H1 (cell line): ENCODE measurements at regions not wholly inside any gene's neighbourhood (a gene's known extent, or its start where the extent isn't known, plus 50 kb on each side); places are given as distances from the start of the nearest gene placed in this dataset.

Source experiments
- CTCF ChIA-PET: fragments of 300-600 bp; sonication (Branson Sonifier 250); formaldehyde crosslinking; loops from one replicate; lab custom pipeline; 2021; ENCODE audit not compliant: partially characterized antibody; lab: Charles Lee
- POLR2A ChIA-PET: fragments of 300-600 bp; sonication (Branson Sonifier 250); formaldehyde crosslinking; loops from one replicate; lab custom pipeline; 2021; ENCODE audit warnings: inconsistent platforms; ENCODE audit not compliant: partially characterized antibody; lab: Charles Lee
- DNase-seq, 2 experiments: peaks; one replicate each; pipeline versions ENCODE4 v3.0.0 to v3.0.0-alpha.2; 2010 to 2022; ENCODE audit warnings: low spot score in 2 of 2, low read depth in 1 of 2, mixed read lengths in 1 of 2
- FAIRE-seq: peaks from 2 replicates; lab custom pipeline; 2011; peaks lifted over from hg19 to GRCh38; lab: Jason Lieb, UNC
- H2AFZ ChIP-seq: 2 replicates; pipeline ENCODE4 v1.8.1; 2012; ENCODE audit warnings: low read length, inconsistent platforms
- H2AK5ac ChIP-seq: 2 replicates; pipeline ENCODE4 v1.6.1; 2013; ENCODE audit warnings: low read depth, low read length
- H2BK120ac ChIP-seq: replicated peaks from 2 replicates; pipeline ENCODE3; 2013; ENCODE audit warnings: low read depth, low read length, inconsistent platforms
- H2BK12ac ChIP-seq: 2 replicates; pipeline ENCODE4 v1.6.1; 2013; ENCODE audit warnings: low read depth, low read length
- H2BK15ac ChIP-seq: 2 replicates; pipeline ENCODE4 v1.6.1; 2013; ENCODE audit warnings: low read length
- H2BK20ac ChIP-seq: 2 replicates; pipeline ENCODE4 v1.6.1; 2013; ENCODE audit warnings: low read length
- H2BK5ac ChIP-seq: 2 replicates; pipeline ENCODE4 v1.6.1; 2013; ENCODE audit warnings: low read depth, low read length
- H3K14ac ChIP-seq: 2 replicates; pipeline ENCODE4 v1.6.1; 2013; ENCODE audit warnings: inconsistent platforms; ENCODE audit not compliant: insufficient read length
- H3K18ac ChIP-seq: 2 replicates; pipeline ENCODE4 v1.6.1; 2013; ENCODE audit warnings: low read length; ENCODE audit errors: extremely low read depth
- H3K23ac ChIP-seq: 2 replicates; pipeline ENCODE4 v1.6.1; 2013; ENCODE audit warnings: inconsistent platforms; ENCODE audit not compliant: insufficient read length
- H3K23me2 ChIP-seq: 2 replicates; pipeline ENCODE4 v1.6.1; 2013; ENCODE audit warnings: low read depth, low read length
- H3K27ac ChIP-seq: 2 replicates; pipeline ENCODE4 v1.6.1; 2011; ENCODE audit warnings: low read depth, low read length, inconsistent platforms
- H3K27me3 ChIP-seq, 4 experiments: replicated peaks in 1 of 4; 1 replicate in 1 of 4; 2 replicates in 3 of 4; pipeline versions ENCODE4 v1.6.1 to v1.8.1; 2011 to 2013; ENCODE audit warnings: low read length in 3 of 4, mild to moderate bottlenecking in 3 of 4, inconsistent platforms in 2 of 4, mixed read lengths in 2 of 4, moderate library complexity in 1 of 4; ENCODE audit not compliant: control insufficient read depth in 3 of 4, insufficient read depth in 3 of 4; ENCODE audit errors: extremely low read depth in 1 of 4
- H3K36me3 ChIP-seq, 4 experiments: 2 replicates each; pipeline versions ENCODE4 v1.6.1 to v1.8.1; 2011 to 2013; ENCODE audit warnings: mild to moderate bottlenecking in 4 of 4, low read length in 3 of 4, moderate library complexity in 2 of 4, control low read depth in 1 of 4, inconsistent platforms in 1 of 4; ENCODE audit not compliant: insufficient read depth in 4 of 4, control insufficient read depth in 2 of 4
- H3K4ac ChIP-seq: replicated peaks from 2 replicates; pipeline ENCODE3; 2013; ENCODE audit warnings: low read length, low read depth, mixed read lengths, inconsistent platforms; ENCODE audit not compliant: insufficient read length
- H3K4me1 ChIP-seq, 4 experiments: replicated peaks in 1 of 4; 1 replicate in 1 of 4; 2 replicates in 3 of 4; pipeline versions ENCODE4 v1.6.1 to v1.8.1; 2011 to 2013; ENCODE audit warnings: low read length in 3 of 4, inconsistent platforms in 2 of 4, mixed read lengths in 1 of 4; ENCODE audit not compliant: insufficient read depth in 4 of 4, control insufficient read depth in 3 of 4
- H3K4me2 ChIP-seq, 2 experiments: 2 replicates each; pipeline versions ENCODE4 v1.6.1 to v1.8.1; 2011 to 2013; ENCODE audit warnings: low read depth in 2 of 2, low read length in 2 of 2, control low read depth in 1 of 2, inconsistent platforms in 1 of 2, mild to moderate bottlenecking in 1 of 2; ENCODE audit not compliant: insufficient read depth in 1 of 2
- H3K4me3 ChIP-seq, 4 experiments: fragments of 200-600, 300-600 bp in 1 of 4; sonication (generic), shearing (Covaris generic), sonication (Bioruptor Twin) in 1 of 4; 2 replicates each; pipeline versions ENCODE4 v1.5.1 to v1.8.1; 2011 to 2016; ENCODE audit warnings: low read length in 4 of 4, low read depth in 3 of 4, control low read depth in 2 of 4, inconsistent platforms in 2 of 4, mild to moderate bottlenecking in 2 of 4, mixed read lengths in 1 of 4, moderate library complexity in 1 of 4; ENCODE audit not compliant: insufficient read depth in 2 of 4; ENCODE audit errors: extremely low read depth in 1 of 4
- H3K56ac ChIP-seq: replicated peaks from 2 replicates; pipeline ENCODE3; 2013; ENCODE audit warnings: low read depth, mild to moderate bottlenecking, mixed read lengths, low read length, inconsistent platforms; ENCODE audit not compliant: insufficient read length
- H3K79me1 ChIP-seq: 2 replicates; pipeline ENCODE4 v1.6.1; 2013; ENCODE audit warnings: low read depth, low read length, control low read depth
- H3K79me2 ChIP-seq, 2 experiments: 2 replicates each; pipeline versions ENCODE4 v1.6.1 to v1.8.1; 2012 to 2013; ENCODE audit warnings: low read length in 2 of 2, mild to moderate bottlenecking in 2 of 2, inconsistent platforms in 1 of 2; ENCODE audit not compliant: insufficient read depth in 2 of 2, control insufficient read depth in 1 of 2
- H3K9ac ChIP-seq, 4 experiments: replicated peaks in 1 of 4; 1 replicate in 1 of 4; 2 replicates in 3 of 4; pipeline versions ENCODE4 v1.6.1 to v1.8.1; 2011 to 2013; ENCODE audit warnings: low read depth in 3 of 4, low read length in 3 of 4, control low read depth in 2 of 4, mild to moderate bottlenecking in 2 of 4, moderate library complexity in 2 of 4, inconsistent platforms in 1 of 4; ENCODE audit errors: extremely low read depth in 1 of 4
- H3K9me3 ChIP-seq, 2 experiments: 2 replicates each; pipeline versions ENCODE4 v1.6.1 to v1.8.1; 2012 to 2013; ENCODE audit warnings: mild to moderate bottlenecking in 2 of 2, moderate library complexity in 2 of 2, control low read depth in 1 of 2, inconsistent platforms in 1 of 2, low read depth in 1 of 2, low read length in 1 of 2, mixed read lengths in 1 of 2; ENCODE audit not compliant: insufficient read depth in 2 of 2
- H4K20me1 ChIP-seq, 2 experiments: replicated peaks in 1 of 2; 2 replicates each; pipeline versions ENCODE3 to v1.8.1; 2011 to 2013; ENCODE audit warnings: inconsistent platforms in 2 of 2, low read length in 2 of 2, mild to moderate bottlenecking in 1 of 2; ENCODE audit not compliant: insufficient read depth in 2 of 2, control insufficient read depth in 1 of 2
- H4K5ac ChIP-seq: 2 replicates; pipeline ENCODE4 v1.6.1; 2013; ENCODE audit warnings: low read length, low read depth, mixed read lengths, inconsistent platforms; ENCODE audit not compliant: insufficient read length
- H4K8ac ChIP-seq: 2 replicates; pipeline ENCODE4 v1.8.0; 2013; ENCODE audit warnings: mild to moderate bottlenecking, moderate library complexity, low read length, inconsistent platforms; ENCODE audit not compliant: insufficient read depth; ENCODE audit errors: extremely low read depth
- H4K91ac ChIP-seq: replicated peaks from 2 replicates; pipeline ENCODE3; 2013; ENCODE audit warnings: low read length, mixed read lengths, inconsistent platforms; ENCODE audit not compliant: insufficient read length
- CREB1 ChIP-seq: IDR thresholded peaks from 2 replicates; pipeline ENCODE4 v1.6.1; 2012; ENCODE audit warnings: inconsistent platforms
- CTBP2 ChIP-seq: IDR thresholded peaks from 2 replicates; pipeline ENCODE4 v1.7.0; 2011; ENCODE audit warnings: borderline replicate concordance, mild to moderate bottlenecking, moderate library complexity, mixed read lengths, low read length; ENCODE audit not compliant: insufficient read depth, insufficient read length
- E2F6 ChIP-seq: IDR thresholded peaks from 2 replicates; pipeline ENCODE4 v1.6.1; 2012; ENCODE audit warnings: inconsistent platforms
- MAX ChIP-seq: IDR thresholded peaks from 2 replicates; pipeline ENCODE4 v1.6.1; 2012; ENCODE audit warnings: inconsistent platforms
- RXRA ChIP-seq: IDR thresholded peaks from 2 replicates; pipeline ENCODE4 v1.6.1; 2011; ENCODE audit warnings: low read depth, mild to moderate bottlenecking, low read length, moderate library complexity; ENCODE audit not compliant: insufficient read depth
- SIN3A ChIP-seq, 2 experiments: IDR thresholded peaks in 1 of 2; conservative IDR thresholded peaks in 1 of 2; 2 replicates each; pipeline ENCODE4 v1.6.1; 2011 to 2012; ENCODE audit warnings: low read length in 2 of 2, improper control_type of control experiment in 1 of 2, low read depth in 1 of 2, mild to moderate bottlenecking in 1 of 2
- WGBS, 2 experiments: shearing (Covaris generic) in 1 of 2; methylation state at CpG; one replicate each; pipeline versions ENCODE4 v1.1.6 to v1.1.7; 2013 to 2015; ENCODE audit warnings: low lambda C conversion rate in 2 of 2, mixed read lengths in 2 of 2, inconsistent platforms in 1 of 2, low coverage in 1 of 2, missing lambda C conversion rate in 1 of 2; ENCODE audit not compliant: insufficient replicate concordance in 2 of 2, insufficient coverage in 1 of 2, insufficient read length in 1 of 2; ENCODE audit errors: extremely low coverage in 1 of 2, missing lambda C conversion rate in 1 of 2; 5-methylcytosine and 5-hydroxymethylcytosine counted together
- TF ChIP-seq, protein P1 (sequence below): IDR thresholded peaks from 2 replicates; pipeline ENCODE4 v1.6.1; 2011; ENCODE audit warnings: low read length, improper control_type of control experiment

DNA sequence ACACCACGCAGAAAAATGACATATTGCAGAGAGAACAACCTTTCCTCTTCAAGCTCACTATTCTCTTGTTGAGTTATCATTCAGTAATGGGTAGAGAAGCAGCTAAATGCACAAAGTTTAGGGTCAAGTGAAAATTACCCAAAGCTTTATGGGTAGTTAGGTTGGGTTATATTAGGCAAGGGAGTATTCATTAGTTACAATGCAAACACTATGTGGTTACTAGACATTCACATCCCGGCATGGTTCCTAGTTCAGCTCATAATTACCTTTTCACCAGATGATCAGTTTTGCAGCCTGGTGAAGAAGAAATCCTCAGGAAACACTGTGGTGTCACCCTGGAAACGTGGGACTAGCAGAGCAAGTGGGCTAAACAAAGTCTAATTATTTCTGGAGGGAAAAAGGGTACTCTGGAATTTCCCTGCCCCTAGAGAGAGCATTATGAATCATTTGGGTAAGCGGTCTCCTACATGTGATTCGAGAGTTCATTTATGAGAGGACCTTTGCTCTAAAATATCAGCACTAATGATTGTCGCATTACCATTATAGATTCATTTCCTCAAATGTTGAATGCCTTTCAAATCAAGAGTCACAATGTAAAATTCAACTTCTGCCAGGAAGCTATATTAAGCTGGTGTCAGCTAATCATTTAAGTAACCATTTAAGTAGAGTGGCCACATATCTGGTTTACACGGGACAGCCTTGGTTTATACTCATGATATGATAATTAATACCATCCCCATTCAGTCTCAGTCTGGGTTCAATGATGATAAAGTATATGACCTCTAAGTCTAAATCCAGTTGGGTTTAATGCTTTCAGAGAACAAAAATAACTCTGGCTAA is 1208.0 kb downstream of the DIAPH3 start:
- H2BK5ac ChIP-seq: no peak overlapping the region
- TF ChIP-seq MAX: no peak
- TF ChIP-seq, protein P1, sequence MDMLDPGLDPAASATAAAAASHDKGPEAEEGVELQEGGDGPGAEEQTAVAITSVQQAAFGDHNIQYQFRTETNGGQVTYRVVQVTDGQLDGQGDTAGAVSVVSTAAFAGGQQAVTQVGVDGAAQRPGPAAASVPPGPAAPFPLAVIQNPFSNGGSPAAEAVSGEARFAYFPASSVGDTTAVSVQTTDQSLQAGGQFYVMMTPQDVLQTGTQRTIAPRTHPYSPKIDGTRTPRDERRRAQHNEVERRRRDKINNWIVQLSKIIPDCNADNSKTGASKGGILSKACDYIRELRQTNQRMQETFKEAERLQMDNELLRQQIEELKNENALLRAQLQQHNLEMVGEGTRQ: no peak
- no peak for TF ChIP-seq RXRA
- no peak for TF ChIP-seq CREB1
- TF ChIP-seq CTBP2: no peak
- no peak for TF ChIP-seq E2F6
- TF ChIP-seq SIN3A (conservative IDR thresholded peaks at IDR 0.05 in 1 of 2, IDR thresholded peaks at IDR 0.05 in 1 of 2; ENCODE audit: low read depth in 1 of 2, low read length in 2 of 2): no peak
- CTCF ChIA-PET: interaction anchor here (0.6 to 1.5 kb wide), 2 partner anchors 63 to 243 kb away, joined by 3 read pairs; no protein-coding TSS in a partner anchor
- no peak overlapping the region for H3K56ac ChIP-seq
- no peaks in the 10 kb centered on the region for H3K4me1 ChIP-seq
- FAIRE-seq (no peak), DNase-seq (no peak)
- no peak overlapping the region for H3K4ac ChIP-seq
- no peak overlapping the region for H2AK5ac ChIP-seq
- H4K20me1 ChIP-seq: no peaks in the 10 kb centered on the region
- no peak overlapping the region for H2AFZ ChIP-seq
- H3K79me2 ChIP-seq: no peaks in the 10 kb centered on the region
- H3K4me3 ChIP-seq: no peak overlapping the region
- H3K9me3 ChIP-seq: peaks cover under 1 to 10% of the 10 kb centered on the region in 2 experiments; a peak in 3 of 4 replicates
- H3K23ac ChIP-seq: no peak overlapping the region
- no peaks in the 10 kb centered on the region for H3K27me3 ChIP-seq
- 91% methylated on average over 7 of the region's 7 CpGs; no CpG with 5 or more reads in 1 of the 2 experiments for WGBS, 2 experiments
- H3K4me2 ChIP-seq: no peak overlapping the region
- no peak overlapping the region for H3K18ac ChIP-seq
- no peak overlapping the region for H3K14ac ChIP-seq
- no peak overlapping the region for H4K91ac ChIP-seq
- no peaks in the 10 kb centered on the region for H3K36me3 ChIP-seq
- no peak overlapping the region for H3K27ac ChIP-seq
- no peaks in the 10 kb centered on the region for H3K23me2 ChIP-seq
- no peak overlapping the region for H2BK120ac ChIP-seq
- no peak overlapping the region for H2BK12ac ChIP-seq
- no peak overlapping the region for H4K5ac ChIP-seq
- no peak overlapping the region for H2BK20ac ChIP-seq
- H4K8ac ChIP-seq: no peak overlapping the region
- no peak overlapping the region for H2BK15ac ChIP-seq
- POLR2A ChIA-PET: no interaction called here
- no peak overlapping the region for H3K9ac ChIP-seq
- no peaks in the 10 kb centered on the region for H3K79me1 ChIP-seq
